ENCODE measurements at regions not wholly inside any gene's neighbourhood (a gene's known extent, or its start where the extent isn't known, plus 50 kb on each side); places are given as distances from the start of the nearest gene placed in this dataset.

GRCh38 chr5:15256485-15256884, 243.5 kb upstream of the FBXL7 start:
- DNase-seq, result no peak

GRCh38 chr5:15255576-15255975, 244.4 kb upstream of the FBXL7 start:
- no peak for DNase-seq

GRCh38 chr5:15254607-15255006, 245.4 kb upstream of the FBXL7 start:
- DNase-seq, result no peak

- DNase-seq, result no peak
These were observed 247.6 kb upstream of the FBXL7 start for GRCh38 chr5:15252331-15252730.

- DNase-seq, result no peak
These were observed 250.8 kb upstream of the FBXL7 start for GRCh38 chr5:15249152-15249551.

- DNase-seq, result no peak
These were observed 251.2 kb upstream of the FBXL7 start for GRCh38 chr5:15248731-15249130.

- no peak for DNase-seq
These were observed 254.1 kb upstream of the FBXL7 start for GRCh38 chr5:15245913-15246312.

GRCh38 chr5:15243301-15244020, 256.5 kb upstream of the FBXL7 start:
- DNase-seq, result no peak

GRCh38 chr5:15241216-15241821, 258.7 kb upstream of the FBXL7 start:
- no peak for DNase-seq

- no peak for DNase-seq
These were observed 262.0 kb upstream of the FBXL7 start for GRCh38 chr5:15238006-15238405.

GRCh38 chr5:15236911-15237508, 263.0 kb upstream of the FBXL7 start:
- DNase-seq, result no peak

- no peak for DNase-seq
These were observed 265.1 kb upstream of the FBXL7 start for GRCh38 chr5:15234911-15235310.

- DNase-seq, result no peak
These were observed 265.6 kb upstream of the FBXL7 start for GRCh38 chr5:15234366-15234765.

- DNase-seq, result no peak
These were observed 266.4 kb upstream of the FBXL7 start for GRCh38 chr5:15233566-15233965.

GRCh38 chr5:15222156-15222555, 277.8 kb upstream of the FBXL7 start:
- no peak for DNase-seq

GRCh38 chr5:15220642-15221173, 279.3 kb upstream of the FBXL7 start:
- DNase-seq, result peak; percentile 51

GRCh38 chr5:15215056-15215455, 284.9 kb upstream of the FBXL7 start:
- DNase-seq, result no peak

- DNase-seq, result no peak
These were observed 286.0 kb upstream of the FBXL7 start for GRCh38 chr5:15214010-15214409.

GRCh38 chr5:15209053-15209762, 290.8 kb upstream of the FBXL7 start:
- DNase-seq, result no peak

GRCh38 chr5:15206133-15206532, 293.8 kb upstream of the FBXL7 start:
- no peak for DNase-seq

- no peak for DNase-seq
These were observed 296.6 kb upstream of the FBXL7 start for GRCh38 chr5:15203376-15203775.

- no peak for DNase-seq
These were observed 309.0 kb upstream of the FBXL7 start for GRCh38 chr5:15191012-15191411.

GRCh38 chr5:15183520-15183919, 311.9 kb upstream of the ANKH start:
- DNase-seq, result no peak

- no peak for DNase-seq
These were observed 298.6 kb upstream of the ANKH start for GRCh38 chr5:15170173-15170572.
